GM21515 (cell line): ENCODE measurements at regions not wholly inside any gene's neighbourhood (a gene's known extent, or its start where the extent isn't known, plus 50 kb on each side); places are given as distances from the start of the nearest gene placed in this dataset.

Experiments
- ATAC-seq: cut with Tn5 transposase; IDR thresholded peaks from one replicate; pipeline ENCODE4 v1.9.1; 2021; ENCODE audit not compliant: unreplicated experiment

DNA sequence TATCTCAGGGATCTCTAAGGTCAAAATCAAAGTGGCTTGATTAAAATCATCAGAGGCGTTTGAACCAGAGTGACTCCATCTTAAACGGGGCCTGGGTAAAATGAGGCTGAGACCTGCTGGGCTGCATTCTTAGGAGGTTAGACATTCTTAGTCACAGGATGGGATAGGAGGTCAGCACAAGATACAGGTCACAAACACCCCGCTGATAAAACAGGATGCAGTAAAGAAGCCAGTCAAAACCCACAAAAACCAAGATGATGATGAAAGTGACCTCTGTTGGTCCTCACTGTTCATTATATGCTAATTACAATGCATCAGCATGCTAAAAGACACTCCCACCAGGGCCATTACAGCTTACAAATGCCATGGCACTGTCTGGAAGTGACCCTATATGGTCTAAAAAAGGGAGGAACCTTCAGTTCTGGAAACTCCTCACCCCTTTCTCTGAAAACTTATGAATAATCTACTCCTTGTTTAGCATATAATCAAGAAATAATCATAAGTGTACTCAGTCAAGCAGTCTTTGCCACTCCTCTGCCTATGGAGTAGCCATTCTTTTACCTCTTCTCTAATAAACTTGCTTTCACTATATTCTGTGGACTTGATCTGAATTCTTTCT, 143.3 kb upstream of the SLCO3A1 start:
- ATAC-seq = no peak

DNA sequence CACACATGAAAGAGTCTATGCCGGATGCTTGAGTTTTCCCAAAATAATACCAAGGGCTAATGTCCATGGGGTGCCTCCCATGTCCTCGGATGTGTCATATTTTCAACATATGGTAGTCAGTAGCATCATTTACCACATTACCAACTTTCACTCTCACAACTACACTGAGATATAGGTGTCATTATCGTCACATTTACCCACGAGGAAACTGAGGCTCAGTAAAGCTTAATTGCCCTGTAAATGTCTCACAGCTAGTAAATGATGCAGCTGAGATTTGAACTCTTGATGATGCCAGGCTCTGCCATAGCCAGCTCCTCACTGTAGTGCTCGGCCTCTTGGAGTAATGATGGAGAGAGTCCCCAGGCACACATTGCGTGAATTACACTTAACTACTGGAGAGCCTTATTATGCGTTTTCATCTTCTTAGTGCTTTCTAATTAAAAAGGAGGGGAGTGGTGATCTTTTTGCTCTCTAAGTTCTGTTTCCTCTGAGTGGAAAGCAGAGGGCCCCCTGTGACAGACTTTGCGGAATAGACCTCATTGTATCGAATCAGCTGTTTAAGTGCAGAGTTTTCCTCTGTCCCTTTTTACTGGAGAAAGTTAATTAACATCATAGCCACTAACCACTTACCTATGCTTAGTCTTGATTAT, 142.0 kb upstream of the SLCO3A1 start:
- no peak for ATAC-seq

DNA sequence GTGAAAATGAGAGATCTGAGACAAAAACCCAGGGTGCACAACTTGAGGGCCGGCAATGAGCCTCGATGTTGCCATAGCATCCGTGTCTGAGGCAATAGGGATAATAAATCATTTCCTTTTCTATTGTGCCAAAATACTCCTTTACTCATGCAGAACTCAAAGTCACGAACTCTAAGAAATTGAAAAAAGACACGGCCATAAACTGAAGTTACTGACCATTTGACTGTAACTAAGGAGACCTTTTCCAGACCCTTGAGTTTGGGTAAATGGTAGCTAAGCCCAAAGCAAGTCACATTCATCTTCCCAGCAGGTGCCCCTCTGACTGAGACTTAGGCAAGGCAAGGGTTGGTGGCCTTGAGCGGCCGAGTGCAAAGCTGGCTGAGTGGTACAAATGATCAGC, 141.2 kb upstream of the SLCO3A1 start:
- no peak for ATAC-seq

DNA sequence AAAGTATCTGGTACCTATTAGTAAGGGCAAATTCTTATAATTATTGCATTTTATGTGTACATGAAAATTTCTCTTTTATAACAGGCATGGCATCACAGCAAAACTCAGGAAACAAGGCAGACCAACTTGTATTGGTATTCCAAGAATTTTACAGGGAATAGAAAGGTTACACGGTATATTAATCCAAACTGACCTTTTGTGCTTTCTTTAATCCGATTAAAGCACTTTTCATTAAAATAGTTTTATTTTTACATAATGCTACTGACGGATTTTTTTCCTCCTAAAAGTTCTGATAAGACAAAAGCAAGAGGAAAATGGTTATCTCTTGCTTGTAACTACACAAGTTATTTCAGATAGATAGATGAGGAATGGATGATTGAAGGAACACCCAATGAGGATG, 137.0 kb upstream of the SLCO3A1 start:
- no peak for ATAC-seq

DNA sequence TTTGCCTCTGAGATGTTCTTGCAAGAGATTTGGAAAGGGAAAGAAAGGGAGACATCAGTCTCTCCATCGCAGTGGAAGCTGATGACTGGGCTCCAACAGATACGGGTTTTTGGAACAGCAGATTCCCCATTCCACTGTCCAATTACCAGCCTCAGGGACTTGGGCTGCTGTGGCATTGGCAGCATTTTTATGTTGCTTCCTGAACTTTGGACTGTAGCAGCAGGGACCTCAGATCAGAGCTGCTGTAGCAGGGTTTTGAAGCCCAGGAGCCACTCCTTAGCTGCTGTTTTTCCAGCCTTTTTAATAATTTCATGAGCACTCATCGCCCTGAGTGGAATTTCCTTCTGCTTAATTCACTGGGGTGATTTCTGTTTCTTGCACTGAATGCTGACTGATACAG, 135.7 kb upstream of the SLCO3A1 start:
- ATAC-seq = no peak

DNA sequence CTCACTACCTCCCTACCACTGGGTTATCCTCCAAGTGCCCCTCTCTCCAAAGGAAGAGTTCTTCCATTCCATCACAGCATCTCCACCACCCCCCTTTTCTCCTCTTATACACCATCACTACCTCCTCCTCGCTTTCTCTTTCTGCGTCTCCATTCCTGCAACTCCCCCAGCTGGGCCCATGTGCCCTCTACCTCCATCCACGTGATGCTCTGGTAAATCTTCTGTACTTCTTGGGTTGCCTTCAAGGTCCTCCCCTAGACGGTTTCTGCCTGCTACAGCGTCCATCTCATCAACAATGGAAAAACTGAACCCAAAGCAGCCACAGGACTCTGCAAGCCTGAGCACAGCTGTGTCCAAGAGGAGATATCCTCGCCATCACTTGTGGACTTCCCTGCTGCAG, 129.5 kb upstream of the SLCO3A1 start:
- no peak for ATAC-seq

DNA sequence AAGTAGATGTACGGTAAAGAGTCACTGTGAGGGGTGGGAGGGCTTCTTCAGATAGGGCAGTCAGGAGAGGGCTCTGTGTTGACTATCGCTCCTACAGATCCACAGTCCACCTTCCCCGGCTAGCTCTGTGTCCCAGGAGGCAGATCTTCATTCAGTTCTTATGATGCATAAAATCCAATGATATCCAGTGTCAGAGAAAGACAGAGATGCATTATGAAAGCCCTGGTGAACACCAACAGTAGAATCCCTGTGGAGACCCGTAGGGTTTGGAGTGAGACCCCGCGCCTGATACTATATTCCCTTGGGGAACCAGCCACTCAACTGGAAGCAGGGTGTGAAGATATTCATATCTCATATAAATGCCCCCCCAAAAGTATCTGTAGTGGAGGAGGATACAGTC, 119.8 kb upstream of the SLCO3A1 start:
- ATAC-seq = no peak

DNA sequence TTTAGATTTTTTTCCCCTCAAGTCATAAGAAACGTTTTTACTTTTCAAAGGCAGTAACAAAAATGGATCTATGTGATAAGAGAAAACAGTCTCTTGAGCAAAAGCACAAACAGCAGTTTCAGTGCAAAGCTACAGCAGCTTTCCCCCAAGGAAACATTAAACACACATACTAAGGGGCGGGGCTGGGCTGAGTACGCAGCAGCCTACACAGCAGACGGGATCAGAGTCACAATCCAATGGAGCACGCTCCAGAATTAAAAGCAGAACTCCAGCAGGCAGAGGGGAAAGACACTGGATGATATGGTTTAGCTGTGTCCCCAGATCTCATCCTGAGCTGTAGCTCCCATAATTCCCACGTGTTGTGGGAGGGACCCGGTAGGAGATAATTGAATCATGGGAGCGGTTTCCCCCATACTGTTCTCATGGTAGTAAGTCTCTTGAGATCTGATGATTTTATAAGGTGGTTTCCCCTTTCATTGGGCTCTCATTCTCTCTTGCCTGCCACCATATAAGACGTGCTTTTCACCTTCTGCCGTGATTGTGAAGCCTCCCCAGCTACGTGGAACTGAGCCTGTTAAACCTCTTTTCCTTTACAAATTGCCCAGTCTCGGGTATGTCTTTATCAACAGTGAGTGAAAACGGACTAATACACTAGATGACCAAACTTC, 116.2 kb upstream of the SLCO3A1 start:
- ATAC-seq = no peak

DNA sequence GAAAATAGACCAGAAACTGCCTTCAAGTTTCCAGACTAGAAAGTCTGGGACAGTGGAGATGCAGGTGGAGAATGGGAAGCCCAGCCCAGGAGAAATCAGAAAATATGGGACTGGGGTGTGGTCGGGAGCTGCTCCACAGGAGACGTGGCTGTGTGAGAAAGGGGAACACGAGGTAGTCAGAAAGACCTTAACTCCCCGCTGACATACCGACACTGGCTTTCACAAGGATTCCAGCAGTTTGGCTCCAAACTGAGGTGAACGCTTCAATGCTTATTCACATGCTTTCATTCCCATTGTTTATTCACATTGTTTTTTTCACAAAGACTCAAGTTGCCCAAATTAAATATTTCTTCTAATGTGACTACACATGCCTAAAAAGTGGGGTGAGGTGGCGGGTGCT, 111.5 kb upstream of the SLCO3A1 start:
- ATAC-seq = no peak

DNA sequence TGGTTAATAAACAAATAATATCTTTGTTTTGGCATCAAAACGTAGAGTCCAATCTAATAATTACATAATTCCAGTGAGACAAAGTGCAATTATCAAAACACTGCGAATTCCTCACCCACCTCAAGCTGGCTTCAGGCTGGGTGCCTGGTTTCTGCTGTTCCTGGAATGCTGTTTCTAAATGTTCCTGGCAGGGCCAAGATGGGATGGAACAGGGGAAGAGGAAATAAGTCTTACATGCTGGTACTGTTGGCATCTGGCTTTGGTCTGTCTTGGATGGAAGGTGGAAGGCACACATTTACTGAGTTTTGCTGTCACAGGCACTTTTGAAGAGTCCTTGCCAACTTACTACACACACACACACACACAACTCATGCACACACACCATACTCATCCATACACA, 101.9 kb upstream of the SLCO3A1 start:
- no peak for ATAC-seq

DNA sequence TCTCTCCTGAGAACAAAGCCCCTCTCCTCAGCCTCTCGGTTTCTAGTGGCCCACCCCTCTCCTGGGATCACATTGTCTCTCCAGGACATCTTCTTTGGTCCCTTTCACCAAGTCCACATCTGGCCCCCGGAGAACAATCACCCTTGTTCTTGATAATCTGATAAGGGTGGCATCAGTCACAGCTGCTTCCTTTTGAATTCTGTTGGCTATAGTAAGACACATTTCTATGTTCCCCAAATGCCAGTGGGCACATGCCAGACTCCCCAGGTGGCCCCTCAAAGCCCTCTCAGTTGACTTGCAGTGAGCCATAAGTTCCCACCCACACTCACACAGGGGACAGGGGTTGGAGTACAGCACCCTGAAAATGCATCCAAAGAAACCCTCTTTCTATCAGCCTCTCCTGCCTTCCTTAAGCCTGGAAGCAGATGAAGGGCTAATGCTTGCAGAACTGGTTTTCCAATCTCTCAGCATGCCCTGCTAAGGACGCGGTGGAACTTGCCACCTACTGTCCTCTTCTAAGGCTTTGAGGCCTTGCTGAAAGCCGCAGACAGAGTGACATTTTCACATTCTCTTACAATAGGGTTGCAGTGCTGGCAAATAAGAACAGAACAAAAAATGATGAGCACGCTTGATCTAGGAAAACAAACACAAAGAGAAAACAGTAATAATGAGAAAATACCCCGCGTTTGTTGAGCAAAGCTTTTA, 101.3 kb upstream of the SLCO3A1 start:
- no peak for ATAC-seq

DNA sequence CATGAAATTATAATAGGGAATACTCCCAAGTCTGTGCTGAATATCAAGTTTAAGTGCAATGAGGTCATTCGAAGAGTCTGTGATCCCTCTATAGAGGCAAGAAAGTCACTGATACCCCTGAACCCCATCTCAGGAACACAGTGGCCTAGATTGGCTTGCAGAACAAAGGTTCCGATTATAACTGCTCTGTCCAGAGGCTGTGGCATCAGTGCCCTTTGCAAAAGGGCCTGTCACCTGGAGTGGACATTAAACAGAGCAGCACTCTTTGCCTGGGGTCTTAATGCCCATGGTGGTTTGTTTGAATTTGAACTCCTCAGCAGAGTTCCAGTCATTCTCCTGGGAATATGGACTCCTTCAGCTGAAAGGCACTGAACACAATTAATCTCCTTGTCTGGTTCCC, 93.9 kb upstream of the SLCO3A1 start:
- ATAC-seq = no peak

DNA sequence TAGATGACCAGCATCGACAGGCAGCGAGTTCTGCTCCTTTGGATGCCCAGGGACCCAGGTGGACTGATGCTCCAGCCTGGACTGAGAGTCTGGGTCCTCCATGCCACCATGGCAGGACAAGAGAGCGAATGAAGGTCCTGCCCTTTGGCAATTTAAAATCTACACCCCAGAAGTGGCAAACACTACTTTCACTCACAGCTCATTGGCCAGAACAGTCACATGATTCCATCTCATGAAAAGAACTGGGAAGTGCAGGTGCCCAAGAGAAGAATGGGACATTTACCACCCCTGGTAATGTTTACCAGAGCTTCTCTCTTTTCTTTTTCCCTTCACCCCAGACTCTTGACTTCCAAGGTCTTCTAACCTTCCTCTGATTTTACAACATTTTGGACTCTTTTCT, 87.8 kb upstream of the SLCO3A1 start:
- no peak for ATAC-seq

DNA sequence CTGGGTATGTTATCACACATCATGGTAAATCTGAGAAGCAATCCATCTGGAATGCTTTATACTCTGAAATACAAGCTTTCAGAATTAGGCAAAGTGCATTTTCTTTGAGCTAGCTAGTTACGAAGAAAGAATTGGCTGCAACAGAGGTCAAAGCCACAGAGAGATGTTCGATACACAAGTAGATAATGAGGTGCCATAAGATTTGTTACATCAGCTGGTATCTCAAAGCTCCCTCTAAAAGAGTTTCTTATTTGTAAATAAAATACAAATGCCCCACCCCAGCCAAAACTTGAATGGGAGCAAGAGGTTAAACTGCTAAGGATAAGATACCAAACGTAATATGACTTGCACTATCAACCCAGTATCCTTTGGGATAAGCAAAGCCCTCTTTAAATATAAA, 84.0 kb upstream of the SLCO3A1 start:
- no peak for ATAC-seq

DNA sequence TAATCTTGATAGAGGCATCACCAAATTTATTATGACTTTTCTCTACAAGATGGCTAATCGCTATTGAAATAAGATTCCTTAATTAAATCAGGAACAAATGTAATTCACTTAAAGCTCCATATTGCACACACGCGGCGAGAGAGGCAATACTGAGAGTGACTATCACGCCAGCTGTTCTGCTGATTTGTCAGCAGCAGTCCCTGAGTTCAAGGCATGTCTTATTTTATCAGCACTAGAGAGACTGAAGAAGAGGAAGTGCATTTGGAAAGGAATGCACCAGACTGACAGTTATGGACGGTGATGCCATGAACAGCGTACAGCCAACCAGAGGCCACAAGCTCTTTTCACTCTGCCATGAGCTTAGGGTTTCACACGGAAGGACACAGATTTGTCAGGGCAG, 83.6 kb upstream of the SLCO3A1 start:
- no peak for ATAC-seq

DNA sequence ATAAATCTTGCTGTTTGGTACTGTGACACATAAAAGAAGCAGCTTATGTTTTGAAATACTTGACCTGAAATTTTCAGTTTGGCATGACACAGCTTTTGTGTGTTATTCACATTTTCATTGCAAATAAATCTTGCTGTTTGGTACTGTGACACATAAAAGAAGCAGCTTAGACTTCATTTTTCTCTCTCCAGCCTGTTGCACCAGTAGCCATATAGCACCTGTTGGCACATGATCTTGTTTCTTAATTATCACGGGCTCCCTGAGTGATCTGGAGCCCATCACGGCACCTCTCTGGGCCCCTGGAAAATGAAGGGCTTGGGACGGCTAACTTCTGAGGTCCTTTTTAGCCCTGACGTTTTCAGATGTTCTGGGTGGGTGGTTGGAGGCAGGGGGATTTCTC, 77.4 kb upstream of the SLCO3A1 start:
- no peak for ATAC-seq

DNA sequence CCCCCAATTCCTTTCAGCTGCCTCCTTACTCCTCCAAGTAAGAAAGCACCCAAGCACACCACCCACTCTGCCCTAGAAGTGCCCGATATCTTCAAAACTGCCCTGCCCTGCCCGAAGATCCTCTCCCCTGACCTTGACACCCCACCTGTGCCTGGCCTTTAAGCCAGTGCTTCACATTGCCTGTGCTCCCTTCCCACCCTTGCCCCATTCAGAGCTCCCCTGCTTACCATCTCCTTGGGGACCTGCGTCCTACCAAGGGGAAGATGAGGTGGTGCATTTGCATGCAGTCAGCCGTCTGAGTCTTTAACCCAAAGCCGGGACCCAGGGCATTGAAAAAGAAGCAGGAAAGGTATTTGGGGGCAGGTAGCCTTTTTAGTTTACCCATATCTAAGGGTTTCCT, 73.5 kb upstream of the SLCO3A1 start:
- ATAC-seq = no peak

DNA sequence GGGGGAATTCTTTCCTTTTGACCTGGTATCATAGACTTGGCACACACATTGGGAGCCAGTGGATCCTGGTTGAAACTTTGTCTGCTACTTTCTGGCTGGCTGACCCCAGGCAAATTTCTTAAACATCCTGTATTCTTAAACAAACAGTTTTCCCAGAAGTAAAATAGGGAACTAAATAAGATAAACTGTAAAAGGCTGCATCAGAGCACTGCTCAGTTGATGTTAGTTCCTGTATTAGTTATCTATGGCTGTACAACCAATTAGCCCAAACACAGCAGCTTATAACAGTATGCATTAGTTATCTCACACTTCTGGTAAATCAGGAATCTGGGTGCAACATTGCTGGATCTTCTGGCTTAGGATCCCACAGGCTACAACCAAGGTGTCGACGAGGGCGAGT, 73.1 kb upstream of the SLCO3A1 start:
- no peak for ATAC-seq

DNA sequence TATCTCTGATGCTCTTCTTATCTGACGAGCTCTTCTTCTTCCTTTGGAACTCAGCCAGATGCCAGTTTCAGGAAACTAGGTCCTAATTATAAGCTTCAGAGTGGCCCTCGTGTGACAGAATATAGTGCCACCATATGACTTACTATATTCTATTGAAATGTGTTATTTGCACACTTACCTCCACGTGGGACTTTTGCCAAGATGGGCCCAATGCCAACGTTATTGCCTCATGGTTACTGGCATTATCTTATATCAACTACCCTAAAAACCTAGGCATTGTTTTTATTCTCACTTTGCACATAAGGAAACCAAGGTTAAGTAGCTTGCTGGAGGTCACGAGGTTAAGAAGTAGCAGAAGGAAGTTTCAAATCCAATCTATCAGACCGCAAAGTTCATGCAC, 71.3 kb upstream of the SLCO3A1 start:
- ATAC-seq = no peak

DNA sequence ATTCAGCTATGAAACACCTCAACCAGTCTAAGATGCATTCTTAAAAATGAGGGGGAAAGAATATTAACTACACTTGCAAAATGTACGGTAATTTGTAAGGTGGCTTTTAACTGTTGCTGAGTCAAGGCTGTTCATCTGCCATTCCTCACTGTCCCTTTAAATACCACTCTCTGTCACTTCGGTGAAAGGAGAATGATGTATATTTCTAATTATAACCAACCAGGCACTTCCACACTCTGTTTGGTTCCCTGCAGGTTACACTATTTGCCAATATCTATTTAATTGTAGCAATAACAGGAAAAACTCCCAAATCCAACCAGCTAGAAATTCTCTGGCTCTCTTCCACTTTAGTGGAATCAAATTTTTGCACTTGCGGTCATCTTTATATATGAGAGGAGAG, 70.5 kb upstream of the SLCO3A1 start:
- ATAC-seq = no peak

DNA sequence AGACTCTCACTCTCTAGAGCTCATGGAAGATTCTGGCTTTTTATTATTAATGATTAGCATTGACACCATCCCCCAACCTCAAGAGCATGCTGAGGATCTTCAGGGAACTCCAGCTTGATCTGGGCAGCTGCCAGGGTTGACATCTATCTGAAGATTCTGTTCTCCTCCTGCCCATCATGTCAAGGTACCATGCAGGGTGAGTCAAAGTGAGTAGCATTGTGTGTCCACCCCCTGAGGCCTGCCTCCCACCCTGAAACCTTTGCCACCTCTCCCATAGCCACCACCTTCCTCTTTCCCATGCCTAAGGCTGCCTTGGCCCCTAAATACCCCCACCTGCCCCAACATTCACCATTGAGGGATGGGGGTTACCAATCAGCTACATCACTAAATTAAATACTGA, 70.1 kb upstream of the SLCO3A1 start:
- ATAC-seq = no peak
